Myocyte (in vitro differentiated cells): ENCODE measurements at regions not wholly inside any gene's neighbourhood (a gene's known extent, or its start where the extent isn't known, plus 50 kb on each side); places are given as distances from the start of the nearest gene placed in this dataset.
A peak's percentile ranks its signal among the peaks of the same experiment; 100 is the strongest.

Experiments used
- DNase-seq: peaks from one replicate; pipeline ENCODE4 v3.0.0-alpha.2; 2012; ENCODE audit warnings: low read depth

- no peak for DNase-seq
These were observed 276.6 kb upstream of the GATB start for GRCh38 chr4:152037435-152037834.

DNA sequence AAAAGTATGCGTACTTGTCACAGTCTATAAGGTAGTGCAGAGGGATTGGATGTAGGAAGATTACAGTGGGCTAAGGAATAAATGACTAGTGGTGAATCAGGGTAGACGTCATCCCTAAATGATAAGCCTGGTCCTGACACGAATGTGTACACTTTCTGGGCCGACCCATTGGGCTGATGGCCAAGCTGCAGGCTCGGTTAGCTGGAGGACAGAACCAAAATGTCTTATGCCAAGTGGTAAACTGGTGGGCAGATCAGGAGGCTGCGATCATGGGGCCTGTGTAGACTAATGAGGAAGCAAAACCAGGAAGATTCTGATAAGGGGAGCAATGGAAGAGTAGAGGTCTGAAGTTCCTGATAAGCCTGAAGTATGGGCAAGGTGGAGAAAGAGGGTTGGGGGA lies 272.8 kb upstream of the GATB start:
- no peak for DNase-seq

DNA sequence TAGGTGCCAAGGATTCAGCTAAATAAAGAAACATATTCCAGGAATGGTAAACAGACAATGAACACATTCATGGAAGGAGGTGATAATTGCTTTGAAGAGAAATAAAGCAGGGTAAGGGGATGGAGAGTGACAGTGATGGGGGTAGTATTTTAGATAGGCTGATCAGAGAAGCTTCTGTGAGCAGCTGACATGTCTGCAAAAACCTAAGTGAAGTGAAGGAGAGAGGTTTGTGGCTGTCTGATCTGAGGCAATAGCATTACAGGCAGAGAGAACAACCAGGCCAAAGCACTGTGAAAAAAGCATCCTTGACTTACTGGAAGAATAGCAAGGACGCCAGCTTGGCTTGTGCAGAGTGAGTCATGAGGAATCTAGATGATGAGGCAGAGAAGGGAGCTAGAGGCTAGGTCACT lies 271.9 kb upstream of the GATB start:
- DNase-seq, result peak; percentile 12

DNA sequence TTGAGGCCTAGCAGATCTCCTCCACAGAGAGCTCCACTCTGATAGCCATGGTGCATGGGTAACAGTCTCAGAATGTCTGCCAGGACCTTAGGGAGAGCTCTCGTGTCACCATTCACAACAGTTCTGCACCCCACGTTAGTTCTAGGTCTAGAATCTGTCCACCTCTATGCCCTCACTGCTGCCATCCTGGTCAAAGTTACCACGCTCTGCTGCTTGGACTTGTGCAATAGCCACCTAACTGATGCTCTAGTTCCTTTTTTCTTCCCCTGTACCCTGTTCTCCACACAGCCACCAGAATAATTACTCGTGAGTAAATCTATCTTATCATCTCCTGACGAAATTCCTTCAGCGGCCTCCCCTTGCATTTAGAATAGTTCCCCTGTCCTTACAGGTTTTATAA lies 268.8 kb upstream of the GATB start:
- no peak for DNase-seq

GRCh38 chr4:152028131-152028530 lies 267.3 kb upstream of the GATB start:
- DNase-seq, result no peak

DNA sequence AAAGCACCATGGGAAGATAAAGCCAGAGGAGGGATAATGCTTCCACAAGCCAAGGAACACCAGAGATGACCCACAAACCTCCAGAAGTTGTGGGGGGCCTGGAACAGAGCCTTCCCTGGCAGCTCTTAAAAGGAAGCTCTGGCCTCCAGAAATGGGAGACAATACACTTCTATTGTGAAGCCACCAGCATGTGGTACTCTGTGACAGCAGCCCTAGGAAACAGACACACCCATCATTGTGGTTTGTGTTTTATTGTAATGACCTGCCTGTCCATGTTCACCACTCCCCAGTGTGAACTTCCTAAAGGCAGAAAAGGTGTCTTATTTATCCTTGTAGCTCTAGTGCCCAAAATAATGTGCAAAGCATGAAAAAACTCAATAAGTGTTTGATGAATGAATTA lies 264.1 kb upstream of the GATB start:
- DNase-seq, result peak; percentile 6

GRCh38 chr4:152023674-152024073 lies 262.9 kb upstream of the GATB start:
- no peak for DNase-seq

DNA sequence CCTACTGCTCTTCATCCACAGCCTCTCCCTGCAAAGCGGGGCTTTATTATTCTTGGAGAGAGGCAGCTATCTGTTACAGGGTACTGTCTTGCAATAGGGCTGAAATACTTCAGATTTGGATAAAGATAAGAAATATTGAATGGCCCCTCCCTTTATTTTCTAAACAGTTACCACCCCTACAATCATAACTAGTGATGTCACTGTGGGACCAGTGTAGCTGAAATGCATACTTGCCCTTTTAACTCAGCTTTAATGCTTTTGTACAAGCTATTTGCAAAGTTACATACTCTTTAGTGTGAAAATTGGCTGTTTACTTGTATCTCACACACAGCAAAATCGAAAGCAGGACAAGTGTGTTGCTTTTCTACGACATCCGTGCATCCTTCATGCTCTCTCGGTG lies 261.7 kb upstream of the GATB start:
- no peak for DNase-seq

DNA sequence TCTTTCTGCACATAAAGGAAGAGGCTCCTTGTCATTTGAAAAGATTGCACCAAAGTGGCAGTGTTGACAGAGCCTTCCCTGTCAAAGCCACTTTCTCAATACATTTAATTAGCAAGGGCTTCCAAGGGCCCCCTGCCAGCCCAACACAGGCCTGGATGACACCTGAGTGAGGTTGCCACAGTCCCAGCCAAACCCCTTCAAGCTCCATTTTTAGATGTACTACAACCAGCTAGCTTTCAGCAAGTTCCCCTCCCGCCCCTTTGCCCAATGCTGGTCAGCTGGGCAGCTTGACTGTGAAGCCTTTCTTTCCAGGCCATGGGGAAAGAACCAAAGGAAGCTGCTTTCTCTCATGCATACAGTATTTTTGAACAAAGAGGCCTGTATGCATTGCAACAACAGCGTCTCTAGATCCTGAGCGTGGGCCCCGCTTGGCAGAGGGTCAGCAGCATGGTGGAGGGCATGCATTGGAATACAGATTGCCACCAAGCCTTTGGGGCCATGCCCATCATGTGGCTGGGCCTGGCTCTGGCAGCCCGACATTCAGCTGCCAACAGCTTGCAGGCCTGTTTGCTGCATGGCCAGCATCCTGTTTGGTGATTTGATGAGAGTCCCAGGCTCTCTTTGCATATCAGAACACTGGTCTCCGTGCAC lies 261.1 kb upstream of the GATB start:
- DNase-seq, result no peak

GRCh38 chr4:152020073-152020472 lies 259.3 kb upstream of the GATB start:
- no peak for DNase-seq

DNA sequence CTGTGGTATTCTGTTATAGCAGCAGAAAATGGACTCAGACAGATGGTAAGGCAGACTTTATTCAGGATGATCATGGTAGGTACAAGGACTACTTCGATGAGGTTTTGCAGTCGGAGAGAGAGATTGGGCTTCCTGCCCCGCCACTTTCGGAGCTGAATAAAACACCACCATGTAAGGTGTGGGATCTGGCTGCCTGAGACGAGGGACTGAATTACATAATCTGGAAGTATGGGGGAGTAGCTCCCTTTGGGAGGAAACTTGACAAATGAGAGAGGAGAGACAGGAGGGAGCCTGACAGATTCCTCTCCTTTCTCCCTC lies 255.5 kb upstream of the GATB start:
- DNase-seq, result no peak

DNA sequence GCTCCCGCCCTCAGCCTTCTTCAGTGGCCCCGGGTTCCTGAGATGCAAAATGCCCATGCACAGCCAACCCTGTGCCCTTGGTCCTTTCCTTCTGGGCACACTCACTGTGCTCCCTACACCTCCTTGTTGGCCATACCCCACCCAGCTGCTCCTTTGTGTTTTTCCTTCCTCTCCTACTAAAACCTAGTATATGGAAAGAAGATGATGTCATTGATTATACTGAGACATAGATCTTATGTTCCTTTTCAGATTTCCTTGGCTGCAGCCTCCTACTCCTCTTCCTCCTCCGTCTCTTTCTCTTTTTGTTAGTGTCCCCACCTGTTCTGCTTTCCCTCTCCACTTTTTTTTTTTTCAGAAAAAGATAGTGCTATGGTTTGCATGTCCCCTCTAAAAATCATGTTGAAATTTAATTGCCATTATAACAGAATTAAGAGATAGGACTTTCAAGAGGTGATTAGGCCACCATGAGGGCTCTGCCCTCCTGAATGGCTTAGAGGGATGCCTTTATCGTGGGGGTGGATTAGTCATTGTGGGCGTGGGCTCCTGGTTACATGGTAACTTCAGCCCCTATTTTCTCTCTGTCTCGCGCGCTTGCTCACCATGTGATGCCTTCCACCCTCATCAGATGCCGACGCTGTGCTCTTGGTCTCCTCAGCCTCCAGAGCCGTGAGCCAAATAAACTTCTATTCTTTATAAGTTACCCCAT lies 254.9 kb upstream of the GATB start:
- DNase-seq, result no peak

DNA sequence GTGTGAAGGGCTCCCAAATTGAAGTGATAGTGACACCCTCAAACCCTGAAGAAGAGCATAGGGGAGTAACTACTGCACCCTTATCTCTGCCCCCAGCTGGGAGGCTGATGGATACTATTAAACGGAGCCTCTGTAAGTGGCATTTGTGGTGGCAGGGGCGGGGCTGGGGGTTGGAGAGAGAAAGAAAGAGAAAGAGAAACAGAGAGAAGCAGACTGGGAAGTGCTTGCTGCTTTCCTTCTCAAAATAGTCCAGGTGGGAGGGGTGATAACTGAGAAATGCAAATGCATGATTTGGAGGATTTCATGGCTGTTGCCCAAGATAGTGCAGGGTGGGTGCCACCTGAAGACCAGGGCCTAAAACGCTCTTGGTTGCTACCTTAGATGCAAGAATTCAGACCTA lies 253.5 kb upstream of the GATB start:
- no peak for DNase-seq

GRCh38 chr4:152011469-152011868 lies 250.7 kb upstream of the GATB start:
- no peak for DNase-seq

DNA sequence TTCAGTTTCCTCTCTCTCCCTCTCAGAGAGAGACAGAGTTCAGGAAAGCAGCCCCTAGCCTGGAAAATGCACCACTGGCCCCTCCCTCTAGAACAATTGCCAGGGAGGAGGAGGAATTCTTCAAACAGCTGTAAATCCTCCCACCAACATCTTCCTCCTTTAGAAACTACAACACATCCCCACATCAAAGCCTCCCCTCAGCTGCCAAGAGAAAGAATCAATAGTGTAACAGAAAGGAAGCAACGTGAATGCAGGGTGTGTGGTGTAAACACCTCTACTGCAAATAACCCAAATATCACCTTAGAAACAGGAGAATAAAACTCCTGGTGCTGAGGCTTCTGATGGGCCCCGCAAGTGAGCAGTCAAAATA lies 249.9 kb upstream of the GATB start:
- no peak for DNase-seq

GRCh38 chr4:152009983-152010709 lies 249.3 kb upstream of the GATB start:
- DNase-seq, result no peak

DNA sequence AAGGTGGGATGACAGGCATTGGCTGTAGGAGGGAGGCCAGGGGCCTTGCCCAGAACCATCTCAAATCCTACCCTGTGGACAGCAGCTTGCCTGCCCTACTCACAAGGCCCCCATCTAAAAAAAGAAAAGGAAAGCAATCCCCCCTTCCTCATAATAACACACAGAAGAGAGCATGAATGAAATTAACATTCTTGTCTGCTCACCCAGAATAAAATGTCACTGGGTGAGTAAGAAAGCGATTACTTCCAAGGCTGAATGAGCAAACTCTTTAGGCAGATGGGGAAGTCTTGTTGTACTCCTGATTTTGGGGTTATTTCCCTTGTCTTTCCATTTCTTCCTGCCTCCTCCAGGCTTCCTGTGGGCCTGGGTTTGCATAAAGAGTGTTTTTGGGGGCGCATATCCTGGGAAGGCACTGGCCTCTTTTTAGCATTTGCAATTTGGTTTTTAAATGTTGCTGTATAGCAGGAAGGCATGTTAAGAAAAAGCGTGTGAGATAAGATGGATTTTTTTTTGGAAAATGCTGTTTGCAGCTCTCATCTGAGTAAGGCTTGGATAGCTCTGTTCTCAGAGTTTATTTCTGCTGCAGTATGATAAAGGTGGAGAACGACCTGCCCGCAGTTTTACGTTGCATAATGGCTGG lies 248.3 kb upstream of the GATB start:
- no peak for DNase-seq

DNA sequence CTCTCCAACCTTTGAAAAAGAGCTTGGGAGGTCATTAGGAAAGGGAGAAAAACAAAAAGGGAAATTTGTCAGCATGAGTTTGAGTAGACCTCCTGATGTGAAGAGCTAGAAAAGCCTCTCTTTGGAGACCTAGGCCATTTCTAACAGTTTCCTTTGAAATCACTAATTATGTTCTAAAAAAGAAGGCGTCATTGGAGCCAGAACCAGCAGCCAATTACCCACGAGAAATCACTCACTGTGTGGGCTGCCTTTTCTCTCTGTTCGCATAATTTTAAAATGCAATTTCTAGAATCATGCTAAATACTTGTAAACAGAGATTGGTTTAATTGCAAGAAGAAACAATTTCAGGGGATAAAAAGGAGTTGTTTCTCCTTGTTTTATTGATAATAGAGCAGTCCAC lies 246.3 kb upstream of the GATB start:
- DNase-seq, result no peak

DNA sequence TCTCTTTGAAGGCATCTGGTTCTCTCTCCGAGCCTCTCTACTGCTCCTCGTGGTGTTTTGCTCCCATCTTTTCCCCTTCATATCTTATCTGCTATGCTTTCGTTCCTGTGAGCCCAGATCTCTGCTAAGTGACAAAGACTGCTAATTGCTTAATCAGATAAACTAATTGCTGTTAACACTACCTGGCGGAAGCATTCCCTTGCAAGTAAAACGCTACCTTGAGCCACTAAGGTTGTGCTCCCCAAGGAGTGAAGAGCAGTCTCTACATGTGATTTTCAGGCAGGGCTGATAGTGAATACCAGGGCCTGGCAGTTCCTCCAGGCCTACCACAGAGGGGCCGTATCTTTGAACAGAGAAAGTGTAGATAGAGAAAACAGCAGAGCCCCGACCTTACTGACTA lies 244.0 kb upstream of the GATB start:
- no peak for DNase-seq

DNA sequence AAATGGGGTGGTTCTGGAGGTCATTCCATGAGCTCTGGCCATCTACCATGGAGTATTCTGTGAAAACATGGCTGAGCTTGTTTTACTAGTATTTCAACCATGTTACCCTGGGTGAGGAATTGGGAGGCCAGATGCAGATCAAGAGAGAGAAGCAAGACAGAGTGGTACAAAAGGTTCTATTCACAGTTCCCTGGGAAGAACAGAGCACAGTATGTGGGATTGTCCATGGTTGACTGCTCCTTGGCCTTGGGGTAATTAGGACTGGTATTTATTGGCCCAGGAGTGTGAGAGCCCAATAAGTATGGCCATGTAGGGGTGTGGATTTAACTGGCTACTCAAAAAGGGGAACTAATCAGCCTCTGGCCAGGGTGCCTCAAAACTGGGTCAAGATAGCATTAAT lies 239.7 kb upstream of the GATB start:
- no peak for DNase-seq

DNA sequence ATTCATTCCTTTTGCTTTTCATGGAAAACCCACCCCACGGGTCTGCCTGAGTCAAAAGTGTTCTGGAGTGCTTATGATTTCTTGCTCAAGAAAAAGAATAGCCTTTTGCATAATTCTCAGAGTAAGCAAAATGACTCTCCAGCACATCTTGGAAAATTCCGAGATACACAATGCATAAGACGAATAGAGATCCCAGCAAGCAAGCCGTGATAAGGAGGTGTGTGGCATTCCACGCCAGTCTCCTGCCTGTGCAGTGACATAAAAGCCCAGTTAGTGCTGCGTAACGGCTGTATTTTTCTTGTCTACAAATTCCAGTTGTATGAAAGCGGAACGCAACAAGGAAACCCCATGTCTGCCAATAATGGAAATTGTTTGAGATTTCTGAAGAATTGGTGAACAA lies 237.9 kb upstream of the GATB start:
- DNase-seq, result no peak

- DNase-seq, result no peak
These were observed 236.7 kb upstream of the GATB start for GRCh38 chr4:151997461-151997860.
